ENCODE measurements at regions not wholly inside any gene's neighbourhood (a gene's known extent, or its start where the extent isn't known, plus 50 kb on each side); places are given as distances from the start of the nearest gene placed in this dataset.
A peak's percentile ranks its signal among the peaks of the same experiment; 100 is the strongest.
"Not testable (repeated sequence)": the region's sequence is repeated elsewhere in the genome, so short reads cannot be mapped to it uniquely, and the experiment has no call there.

- no peak for ATAC-seq
- no peak for DNase-seq (ENCODE audit: low spot score)
- intact Hi-C loops (cut with DNase I): no loop called here
These were observed 193.2 kb downstream of the ICOS start for GRCh38 chr2:204129591-204130294.

GRCh38 chr2:204131621-204132020 lies 195.1 kb downstream of the ICOS start:
- intact Hi-C loops (cut with DNase I): no loop called here
- ATAC-seq: no peak
- DNase-seq (ENCODE audit: low spot score): no peak

GRCh38 chr2:204133476-204133875 lies 196.9 kb downstream of the ICOS start:
- ATAC-seq (no peak), DNase-seq (ENCODE audit: low spot score) (no peak)
- intact Hi-C loops (cut with DNase I): no loop called here

GRCh38 chr2:204134421-204134820 lies 197.9 kb downstream of the ICOS start:
- ATAC-seq (no peak), DNase-seq (ENCODE audit: low spot score) (no peak)

GRCh38 chr2:204135752-204136151 lies 199.2 kb downstream of the ICOS start:
- intact Hi-C loops (cut with DNase I): no loop called here
- ATAC-seq (no peak), DNase-seq (ENCODE audit: low spot score) (no peak)

More at GRCh38 chr2:204134421-204134820, 197.9 kb downstream of the ICOS start:
- intact Hi-C loops (cut with DNase I): no loop called here

- no peak for ATAC-seq
These were observed 201.6 kb downstream of the ICOS start for GRCh38 chr2:204138206-204138605.

GRCh38 chr2:204140246-204140645 lies 203.7 kb downstream of the ICOS start:
- DNase-seq (ENCODE audit: low spot score) (no peak), ATAC-seq (no peak)
- intact Hi-C loops (cut with DNase I): loop anchor here (10.0 kb wide), 1 partner anchor 1535 kb away; no protein-coding TSS in a partner anchor

More at GRCh38 chr2:204138206-204138605, 201.6 kb downstream of the ICOS start:
- intact Hi-C loops (cut with DNase I): no loop called here
- DNase-seq (ENCODE audit: low spot score): no peak

- intact Hi-C loops (cut with DNase I): loop anchor here (10.0 kb wide), 1 partner anchor 1531 kb away; no protein-coding TSS in a partner anchor
- DNase-seq (ENCODE audit: low spot score): no peak
- no peak for ATAC-seq
These were observed 206.9 kb downstream of the ICOS start for GRCh38 chr2:204143216-204144014.

GRCh38 chr2:204144492-204144891 lies 207.9 kb downstream of the ICOS start:
- intact Hi-C loops (cut with DNase I): loop anchor here (10.0 kb wide), 1 partner anchor 1530 kb away; no protein-coding TSS in a partner anchor
- ATAC-seq (no peak), DNase-seq (ENCODE audit: low spot score) (no peak)

- ATAC-seq: peak; percentile 98
- intact Hi-C loops (cut with DNase I): loop anchor here (10.0 kb wide), 1 partner anchor 1529 kb away; no protein-coding TSS in a partner anchor
- peak; percentile 86 for DNase-seq (ENCODE audit: low spot score)
These were observed 208.7 kb downstream of the ICOS start for GRCh38 chr2:204145263-204145751.

GRCh38 chr2:204145791-204146190 lies 209.2 kb downstream of the ICOS start:
- intact Hi-C loops (cut with DNase I): loop anchor here (10.0 kb wide), 1 partner anchor 1529 kb away; no protein-coding TSS in a partner anchor
- ATAC-seq (peak; percentile 65), DNase-seq (ENCODE audit: low spot score) (no peak)

- DNase-seq (ENCODE audit: low spot score); ATAC-seq: not testable (repeated sequence)
- intact Hi-C loops (cut with DNase I): loop anchor here (10.0 kb wide), 1 partner anchor 1528 kb away; no protein-coding TSS in a partner anchor
These were observed 210.5 kb downstream of the ICOS start for GRCh38 chr2:204147040-204147439.

GRCh38 chr2:204150721-204151120 lies 214.2 kb downstream of the ICOS start:
- DNase-seq (ENCODE audit: low spot score) (no peak), ATAC-seq (no peak)
- intact Hi-C loops (cut with DNase I): no loop called here

- ATAC-seq (peak; percentile 39), DNase-seq (ENCODE audit: low spot score) (no peak)
- intact Hi-C loops (cut with DNase I): no loop called here
These were observed 216.1 kb downstream of the ICOS start for GRCh38 chr2:204152616-204153015.

GRCh38 chr2:204154863-204155262 lies 218.3 kb downstream of the ICOS start:
- ATAC-seq: no peak
- intact Hi-C loops (cut with DNase I): no loop called here
- no peak for DNase-seq (ENCODE audit: low spot score)

- DNase-seq (ENCODE audit: low spot score): no peak
- ATAC-seq: no peak
- intact Hi-C loops (cut with DNase I): no loop called here
These were observed 219.9 kb downstream of the ICOS start for GRCh38 chr2:204156456-204156855.

- no peak for ATAC-seq
- no peak for DNase-seq (ENCODE audit: low spot score)
- intact Hi-C loops (cut with DNase I): no loop called here
These were observed 221.1 kb downstream of the ICOS start for GRCh38 chr2:204157684-204158083.

GRCh38 chr2:204159526-204159925 lies 223.0 kb downstream of the ICOS start:
- intact Hi-C loops (cut with DNase I): no loop called here
- no peak for ATAC-seq

GRCh38 chr2:204160989-204161388 lies 224.4 kb downstream of the ICOS start:
- ATAC-seq (no peak), DNase-seq (ENCODE audit: low spot score) (no peak)
- intact Hi-C loops (cut with DNase I): no loop called here

More at GRCh38 chr2:204159526-204159925, 223.0 kb downstream of the ICOS start:
- DNase-seq (ENCODE audit: low spot score): no peak

GRCh38 chr2:204161886-204162285 lies 225.3 kb downstream of the ICOS start:
- no peak for ATAC-seq
- intact Hi-C loops (cut with DNase I): no loop called here
- DNase-seq (ENCODE audit: low spot score): no peak
